Endothelial cell of umbilical vein (primary cell): ENCODE measurements at regions not wholly inside any gene's neighbourhood (a gene's known extent, or its start where the extent isn't known, plus 50 kb on each side); places are given as distances from the start of the nearest gene placed in this dataset.

ENCODE experiments used
- BruUV-seq: library from RNA; stranded (reverse); fragments of 400-500 nt; replicated peaks from 2 replicates; lab custom pipeline; 2021; lab: Mats Ljungman, UMichigan
- CTCF ChIA-PET: fragments of 300-600, 350-600 bp; sonication (Branson Sonifier 250); formaldehyde crosslinking; loops from one replicate; lab custom pipeline; 2021; ENCODE audit warnings: antibody characterized with exemption, inconsistent platforms; lab: Charles Lee
- POLR2A ChIA-PET: fragments of 300-600, 350-600 bp; sonication (Branson Sonifier 250); formaldehyde crosslinking; loops from one replicate; lab custom pipeline; 2021; ENCODE audit warnings: antibody characterized with exemption, inconsistent platforms; lab: Charles Lee
- DNase-seq: peaks from one replicate; pipeline ENCODE4 v3.0.0-alpha.2; 2011; ENCODE audit warnings: low read depth, low spot score
- FAIRE-seq: peaks from 2 replicates; lab custom pipeline; 2011; peaks lifted over from hg19 to GRCh38; lab: Jason Lieb, UNC
- H2AFZ ChIP-seq: 2 replicates; pipeline ENCODE4 v1.6.0; 2012; ENCODE audit warnings: low read depth, low read length, control low read depth, inconsistent platforms
- H3K27ac ChIP-seq: 2 replicates; pipeline ENCODE4 v1.5.1; 2011; ENCODE audit warnings: low read depth, mild to moderate bottlenecking, control low read depth, low read length, moderate library complexity; ENCODE audit not compliant: insufficient read depth
- H3K27me3 ChIP-seq, 2 experiments: 2 replicates each; pipeline versions ENCODE4 v1.6.0 to v1.6.1; 2011; ENCODE audit warnings: low read length in 2 of 2, mixed read lengths in 1 of 2; ENCODE audit not compliant: control insufficient read depth in 2 of 2, insufficient read depth in 2 of 2
- H3K36me3 ChIP-seq, 2 experiments: 2 replicates in 1 of 2; 3 replicates in 1 of 2; pipeline ENCODE4 v1.5.1; 2011; ENCODE audit warnings: low read length in 2 of 2, mild to moderate bottlenecking in 1 of 2, moderate library complexity in 1 of 2; ENCODE audit not compliant: control insufficient read depth in 2 of 2, insufficient read depth in 2 of 2; ENCODE audit errors: extremely low read depth in 1 of 2
- H3K4me1 ChIP-seq: 3 replicates; pipeline ENCODE4 v1.5.1; 2011; ENCODE audit warnings: mild to moderate bottlenecking, low read length; ENCODE audit not compliant: control insufficient read depth, insufficient read depth; ENCODE audit errors: extremely low read depth
- H3K4me2 ChIP-seq: 2 replicates; pipeline ENCODE4 v1.6.1; 2011; ENCODE audit warnings: low read length, control low read depth, mixed read lengths; ENCODE audit not compliant: insufficient read depth
- H3K4me3 ChIP-seq, 3 experiments: fragments of 200-600 bp in 1 of 3; sonication (generic), shearing (Covaris generic) in 1 of 3; replicated peaks in 1 of 3; 2 replicates each; pipeline ENCODE4 v1.5.1; 2011 to 2016; ENCODE audit warnings: control low read depth in 3 of 3, low read length in 3 of 3, mild to moderate bottlenecking in 2 of 3, inconsistent platforms in 1 of 3, low read depth in 1 of 3, moderate library complexity in 1 of 3; ENCODE audit not compliant: insufficient read depth in 1 of 3
- H3K79me2 ChIP-seq: 2 replicates; pipeline ENCODE4 v1.6.0; 2012; ENCODE audit warnings: low read length, inconsistent platforms; ENCODE audit not compliant: control insufficient read depth, insufficient read depth
- H3K9ac ChIP-seq: replicated peaks from 2 replicates; pipeline ENCODE3; 2011; ENCODE audit warnings: low read length, control low read depth; ENCODE audit not compliant: insufficient read depth; ENCODE audit errors: extremely low read depth
- H3K9me1 ChIP-seq: replicated peaks from 3 replicates; pipeline ENCODE4 v1.6.0; 2011; ENCODE audit warnings: mild to moderate bottlenecking, low read length; ENCODE audit not compliant: control insufficient read depth, insufficient read depth; ENCODE audit errors: extremely low read depth
- H3K9me3 ChIP-seq: replicated peaks from 2 replicates; pipeline ENCODE4 v1.5.1; 2012; ENCODE audit warnings: low read length, inconsistent platforms; ENCODE audit not compliant: control insufficient read depth, insufficient read depth
- H4K20me1 ChIP-seq: replicated peaks from 2 replicates; pipeline ENCODE3; 2011; ENCODE audit warnings: mild to moderate bottlenecking, low read length; ENCODE audit not compliant: control insufficient read depth, insufficient read depth; ENCODE audit errors: extremely low read depth
- EZH2 ChIP-seq: IDR thresholded peaks from 2 replicates; pipeline ENCODE4 v1.6.1; 2012; ENCODE audit warnings: borderline replicate concordance, low read depth, mild to moderate bottlenecking, moderate library complexity, low read length, inconsistent platforms; ENCODE audit not compliant: severe bottlenecking
- FOS ChIP-seq: IDR thresholded peaks from 2 replicates; pipeline ENCODE4 v1.6.1; 2011; ENCODE audit warnings: mild to moderate bottlenecking, low read length, moderate library complexity, borderline replicate concordance; ENCODE audit not compliant: insufficient read depth
- GATA2 ChIP-seq: IDR thresholded peaks from 2 replicates; pipeline ENCODE4 v1.7.0; 2011; ENCODE audit warnings: low read depth, mild to moderate bottlenecking, moderate library complexity, mixed read lengths, low read length; ENCODE audit not compliant: insufficient read length, insufficient read depth
- JUN ChIP-seq: IDR thresholded peaks from 2 replicates; pipeline ENCODE4 v1.6.1; 2011; ENCODE audit warnings: borderline replicate concordance, low read depth; ENCODE audit not compliant: insufficient read length, insufficient read depth
- MYC ChIP-seq: IDR thresholded peaks from one replicate; pipeline ENCODE4 v1.6.1; 2011; ENCODE audit warnings: mild to moderate bottlenecking, low read depth, low read length
- POLR2A ChIP-seq: IDR thresholded peaks from 2 replicates; pipeline ENCODE4 v1.6.1; 2012; ENCODE audit warnings: low read depth, mild to moderate bottlenecking, control low read depth, low read length
- POLR2AphosphoS5 ChIP-seq: IDR thresholded peaks from 2 replicates; pipeline ENCODE4 v1.6.1; 2012; ENCODE audit warnings: low read depth, mild to moderate bottlenecking, control low read depth, low read length, moderate library complexity; ENCODE audit not compliant: insufficient read depth
- dilution Hi-C: fragments of 300-500 bp; cut with MboI; formaldehyde crosslinking; loops from one replicate; pipeline ENCODE4 v1.15.0; 2019; ENCODE audit warnings: low sequenced_read_pairs; ENCODE audit not compliant: extremely low pct_ligation_motif_present
- intact Hi-C: fragments of 100-400 bp; cut with micrococcal nuclease; formaldehyde crosslinking; loops from one replicate; pipeline ENCODE4 v1.10.0; 2022
- TF ChIP-seq, protein P1 (sequence below), 2 donors: IDR thresholded peaks; 1 replicate in 1 of 2; 2 replicates in 1 of 2; pipeline ENCODE4 v1.5.1; 2011; ENCODE audit warnings: low read length in 2 of 2, mild to moderate bottlenecking in 2 of 2, moderate library complexity in 2 of 2, control low read depth in 1 of 2, inconsistent platforms in 1 of 2, low read depth in 1 of 2; ENCODE audit not compliant: insufficient read depth in 1 of 2; ENCODE audit errors: extremely low read depth in 1 of 2
- TF ChIP-seq, protein P2 (sequence below): IDR thresholded peaks from 2 replicates; pipeline ENCODE4 v1.6.1; 2011; ENCODE audit not compliant: insufficient read depth, insufficient read length

DNA sequence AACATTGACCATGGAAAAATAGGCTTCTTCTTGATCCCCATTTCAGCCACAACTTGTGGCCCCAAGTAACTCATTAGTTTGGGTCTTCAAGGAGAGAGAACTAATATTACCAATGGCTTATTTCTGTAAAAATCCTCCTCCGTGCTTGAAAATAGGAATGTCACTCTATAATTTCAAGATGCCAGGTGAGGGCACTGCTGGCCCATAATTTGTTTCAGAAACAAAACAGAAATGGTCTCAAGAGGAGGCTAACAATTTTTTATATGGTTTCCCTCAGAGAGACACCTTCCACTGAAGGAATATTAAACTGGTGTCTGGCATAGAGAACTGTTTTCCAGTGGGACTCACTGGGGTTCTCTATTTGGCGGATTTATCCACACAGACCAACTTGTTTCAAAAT, 437.0 kb upstream of the TRPC7 start:
- BruUV-seq: no TSS peak
- intact Hi-C loops (loop anchor here (1.0 to 10.0 kb wide), 5 partner anchors 272 to 697 kb away; partner anchors contain the start of gene SPOCK1), dilution Hi-C loops (no loop called here)
- Histone ChIP-seq H3K36me3 (no peaks in the 10 kb centered on the region), H3K4me3 (no peak overlapping the region), H2AFZ (no peak overlapping the region), H3K9ac (no peak overlapping the region), H3K9me3 (no peaks in the 10 kb centered on the region), H3K4me1 (no peaks in the 10 kb centered on the region), H3K27me3 (peaks cover 3 to 12% of the 10 kb centered on the region in 2 experiments), H3K9me1 (no peaks in the 10 kb centered on the region), H3K79me2 (no peaks in the 10 kb centered on the region), H3K27ac (no peak overlapping the region), H3K4me2 (no peak overlapping the region), H4K20me1 (no peaks in the 10 kb centered on the region)
- POLR2A ChIA-PET: no interaction called here
- FAIRE-seq (no peak), DNase-seq (peak; percentile 58)
- TF ChIP-seq GATA2 (no peak), POLR2A (no peak), FOS (no peak), MYC (no peak), POLR2AphosphoS5 (no peak), EZH2 (no peak), JUN (no peak)
- TF ChIP-seq, protein P1, sequence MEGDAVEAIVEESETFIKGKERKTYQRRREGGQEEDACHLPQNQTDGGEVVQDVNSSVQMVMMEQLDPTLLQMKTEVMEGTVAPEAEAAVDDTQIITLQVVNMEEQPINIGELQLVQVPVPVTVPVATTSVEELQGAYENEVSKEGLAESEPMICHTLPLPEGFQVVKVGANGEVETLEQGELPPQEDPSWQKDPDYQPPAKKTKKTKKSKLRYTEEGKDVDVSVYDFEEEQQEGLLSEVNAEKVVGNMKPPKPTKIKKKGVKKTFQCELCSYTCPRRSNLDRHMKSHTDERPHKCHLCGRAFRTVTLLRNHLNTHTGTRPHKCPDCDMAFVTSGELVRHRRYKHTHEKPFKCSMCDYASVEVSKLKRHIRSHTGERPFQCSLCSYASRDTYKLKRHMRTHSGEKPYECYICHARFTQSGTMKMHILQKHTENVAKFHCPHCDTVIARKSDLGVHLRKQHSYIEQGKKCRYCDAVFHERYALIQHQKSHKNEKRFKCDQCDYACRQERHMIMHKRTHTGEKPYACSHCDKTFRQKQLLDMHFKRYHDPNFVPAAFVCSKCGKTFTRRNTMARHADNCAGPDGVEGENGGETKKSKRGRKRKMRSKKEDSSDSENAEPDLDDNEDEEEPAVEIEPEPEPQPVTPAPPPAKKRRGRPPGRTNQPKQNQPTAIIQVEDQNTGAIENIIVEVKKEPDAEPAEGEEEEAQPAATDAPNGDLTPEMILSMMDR (IDR thresholded peaks at IDR 0.05; ENCODE audit: extremely low read depth in 1 of 2, insufficient read depth in 1 of 2, low read depth in 1 of 2, low read length in 2 of 2): no peak
- TF ChIP-seq, protein P2, sequence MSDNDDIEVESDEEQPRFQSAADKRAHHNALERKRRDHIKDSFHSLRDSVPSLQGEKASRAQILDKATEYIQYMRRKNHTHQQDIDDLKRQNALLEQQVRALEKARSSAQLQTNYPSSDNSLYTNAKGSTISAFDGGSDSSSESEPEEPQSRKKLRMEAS: no peak
- CTCF ChIA-PET: interaction anchor here (0.6 to 3.2 kb wide), 20 partner anchors 9 to 977 kb away, joined by 3 to 41 read pairs (median 4); partner anchors contain the start of gene SPOCK1
